NCI-H82 (cell line): ENCODE measurements at regions not wholly inside any gene's neighbourhood (a gene's known extent, or its start where the extent isn't known, plus 50 kb on each side); places are given as distances from the start of the nearest gene placed in this dataset.

Experiments
- DNase-seq: peaks from one replicate; lab custom pipeline; 2025; lab: John Stamatoyannopoulos, UW

- no peak for DNase-seq
These were observed 394.7 kb upstream of the SULF2 start for GRCh38 chr20:48180024-48180423.

DNA sequence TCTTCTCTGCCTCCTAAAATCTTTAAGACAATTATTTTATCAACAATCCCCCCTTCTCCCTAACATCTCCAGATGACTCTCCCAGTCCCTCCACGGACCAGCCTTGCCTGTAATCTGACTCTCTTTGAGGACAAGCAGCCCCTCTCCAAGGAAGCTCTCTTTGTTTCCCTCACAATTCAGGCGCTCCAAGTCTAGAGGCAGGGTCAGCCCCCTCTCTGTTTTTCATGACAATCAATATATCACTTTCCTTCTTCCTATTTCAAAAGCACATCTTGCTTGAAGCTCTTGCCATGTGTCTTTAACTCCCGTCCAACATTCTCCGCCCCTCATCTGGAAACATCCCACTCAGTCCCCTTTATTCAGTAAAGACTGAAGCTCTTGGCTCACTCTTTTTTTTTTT, 393.4 kb upstream of the SULF2 start:
- no peak for DNase-seq

- DNase-seq: no peak
These were observed 391.8 kb upstream of the SULF2 start for GRCh38 chr20:48177058-48177457.

- no peak for DNase-seq
These were observed 390.9 kb upstream of the SULF2 start for GRCh38 chr20:48176139-48176538.

DNA sequence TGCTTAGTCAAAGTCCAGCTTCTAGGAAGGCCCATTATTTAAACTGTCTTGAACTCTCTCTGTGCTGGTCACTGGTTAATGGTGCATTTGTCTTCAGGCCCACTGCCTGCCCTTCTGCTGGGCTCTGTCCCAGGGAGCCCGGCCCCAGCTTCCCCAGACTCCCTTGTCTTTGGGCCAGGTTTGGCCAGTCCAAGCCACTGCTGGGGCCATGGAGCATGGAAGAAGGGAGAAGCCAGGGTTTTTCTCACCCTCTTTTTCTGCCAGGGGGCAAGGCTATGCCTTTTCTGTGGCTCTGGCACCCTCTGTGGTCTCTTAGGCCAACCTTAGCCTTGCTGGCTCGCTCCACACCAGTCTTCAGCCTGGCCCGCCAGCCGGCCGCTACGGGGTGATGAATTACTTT, 390.0 kb upstream of the SULF2 start:
- DNase-seq: no peak

DNA sequence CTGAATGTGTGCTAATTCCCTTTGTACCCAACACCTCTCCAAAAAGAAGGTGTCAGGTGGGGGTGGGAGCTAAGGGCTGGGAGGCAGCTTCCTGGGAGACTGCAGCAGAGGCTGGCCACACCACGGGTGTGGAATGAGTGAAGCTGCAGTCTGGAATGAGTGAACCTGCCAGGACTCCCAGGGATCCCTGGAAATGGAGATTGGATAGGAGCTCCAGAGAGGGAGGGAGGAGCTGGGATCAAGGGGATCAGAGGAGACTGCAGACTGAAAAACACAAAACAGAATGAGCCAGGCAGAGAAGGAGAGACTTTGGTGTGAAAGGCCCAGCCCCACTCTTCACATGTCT, 387.0 kb upstream of the SULF2 start:
- peak; percentile 32 for DNase-seq

- DNase-seq: peak; percentile 83
These were observed 386.5 kb upstream of the SULF2 start for GRCh38 chr20:48171626-48172356.

GRCh38 chr20:48171071-48171470, 385.8 kb upstream of the SULF2 start:
- DNase-seq: peak; percentile 64

GRCh38 chr20:48170625-48171024, 385.3 kb upstream of the SULF2 start:
- peak; percentile 75 for DNase-seq

- DNase-seq: no peak
These were observed 384.5 kb upstream of the SULF2 start for GRCh38 chr20:48169650-48170225.

GRCh38 chr20:48166082-48166835, 381.0 kb upstream of the SULF2 start:
- no peak for DNase-seq

GRCh38 chr20:48165401-48165685, 380.1 kb upstream of the SULF2 start:
- no peak for DNase-seq

DNA sequence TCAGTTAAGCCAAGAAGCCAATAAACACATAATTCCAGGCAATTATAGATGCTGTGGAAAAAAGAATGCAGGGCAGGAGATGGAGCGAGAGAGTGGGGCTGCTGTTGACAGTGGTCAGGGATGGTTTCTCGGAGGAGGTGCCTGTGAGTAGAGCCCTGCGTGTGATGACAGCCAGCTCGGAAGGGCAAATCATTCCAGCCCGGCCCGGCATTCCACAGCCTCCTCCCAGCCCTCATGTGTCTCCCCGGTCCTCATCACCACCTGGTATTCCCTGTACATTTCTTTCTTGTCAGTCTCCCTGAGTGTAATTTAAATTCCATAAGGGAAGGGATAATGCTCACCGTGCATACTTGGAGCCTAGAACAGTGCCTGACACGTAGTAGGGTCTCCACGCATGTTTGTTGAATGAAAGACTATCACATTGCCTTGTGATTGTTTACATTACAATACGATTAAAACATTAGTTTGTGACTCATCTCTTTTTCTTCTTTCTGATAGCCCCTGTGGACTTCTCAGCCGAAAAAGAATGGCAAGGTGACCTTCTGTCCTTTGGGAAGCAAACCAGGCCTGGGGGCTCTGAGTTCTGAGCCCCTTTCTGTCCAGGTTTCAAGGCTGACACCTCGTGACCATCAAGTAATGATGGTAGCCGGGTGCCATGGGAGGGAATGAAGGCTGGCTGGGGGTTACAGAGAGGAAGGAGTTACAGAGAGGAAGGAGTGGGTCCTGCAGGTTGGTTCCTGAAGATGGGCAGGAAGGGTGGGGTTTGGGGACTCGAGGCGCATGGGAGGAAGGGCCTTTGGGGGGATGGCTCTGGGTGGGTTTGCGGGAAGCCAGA, 379.5 kb upstream of the SULF2 start:
- no peak for DNase-seq

GRCh38 chr20:48164034-48164433, 378.8 kb upstream of the SULF2 start:
- DNase-seq: no peak

DNA sequence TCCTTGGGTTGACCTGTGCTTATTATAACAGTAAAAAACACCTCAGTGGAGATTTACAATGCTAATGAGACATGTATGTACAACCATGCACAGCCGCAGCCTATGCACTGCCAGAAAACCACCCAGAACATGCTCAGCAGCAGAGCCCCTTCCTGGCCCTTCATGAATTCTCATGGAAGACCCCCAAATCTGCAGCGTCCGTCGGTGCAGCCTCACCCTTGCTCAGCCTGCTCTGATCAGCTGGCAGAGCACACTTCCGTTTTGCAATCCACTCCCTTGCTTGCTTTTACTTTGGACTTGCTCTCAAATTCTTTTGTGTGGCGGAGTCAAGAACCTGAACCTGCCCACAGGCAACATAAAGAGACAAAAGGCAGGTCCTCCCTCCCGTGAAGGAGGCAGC, 378.2 kb upstream of the SULF2 start:
- DNase-seq: no peak

- DNase-seq: no peak
These were observed 377.3 kb upstream of the SULF2 start for GRCh38 chr20:48162621-48163020.

DNA sequence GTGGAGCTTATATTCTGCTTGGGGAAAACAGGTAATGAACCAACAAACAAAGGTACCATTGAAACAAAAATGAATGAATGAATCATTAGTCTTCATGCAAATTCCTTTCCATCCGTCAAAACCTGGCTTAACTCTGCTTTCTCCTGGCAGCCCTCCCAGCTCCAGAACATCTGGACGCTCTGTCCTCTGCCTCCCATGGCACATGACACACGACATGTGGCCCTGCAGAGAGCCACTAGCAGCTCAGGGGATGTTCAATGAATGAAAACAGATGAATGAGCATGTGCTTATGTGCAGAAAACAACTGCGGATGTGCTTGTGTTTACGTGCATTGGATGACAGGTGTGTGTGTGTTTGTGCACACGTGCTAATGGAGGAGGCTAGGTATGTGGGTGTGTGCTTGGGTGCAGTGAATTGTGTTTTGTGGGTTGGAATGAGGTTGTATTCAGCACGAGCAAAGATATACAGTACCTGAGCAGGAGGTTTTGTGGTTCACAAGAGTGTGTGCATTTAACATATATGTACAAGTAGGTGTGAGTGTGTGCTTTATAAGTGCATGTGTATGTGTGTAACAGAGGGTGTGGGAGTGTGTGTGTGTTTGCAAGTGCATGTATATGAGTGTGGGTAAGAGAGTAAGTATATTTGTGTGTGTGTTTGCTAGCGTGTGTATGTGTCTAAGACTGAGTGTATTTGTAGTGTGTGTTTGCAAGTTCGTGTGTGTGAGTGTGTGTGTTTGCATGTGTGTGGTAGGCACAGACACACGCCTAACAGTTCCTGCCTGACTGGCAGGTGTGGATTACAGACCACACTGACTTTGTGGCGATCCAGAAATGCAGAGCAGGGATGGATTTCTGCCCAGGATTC, 374.1 kb upstream of the SULF2 start:
- peak; percentile 41 for DNase-seq

DNA sequence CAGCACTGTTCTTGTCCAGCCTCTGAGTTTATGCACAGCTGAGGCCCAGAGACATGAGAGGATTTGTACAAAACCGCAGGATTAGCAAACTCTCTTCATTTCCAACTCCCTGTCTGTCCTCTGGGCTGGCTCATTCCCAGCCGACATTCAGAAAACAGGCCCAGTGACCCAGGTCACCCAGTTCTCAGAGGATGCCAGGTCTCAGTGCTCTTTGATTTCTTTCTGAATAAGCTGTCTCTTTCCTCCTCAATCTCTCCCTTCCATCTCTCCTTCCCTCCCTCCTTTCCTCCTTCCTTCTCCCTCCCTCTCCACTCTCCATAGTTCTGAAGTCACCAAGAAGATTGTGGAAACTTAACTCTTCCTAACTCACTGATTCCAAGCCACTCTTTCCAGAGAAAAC, 372.7 kb upstream of the SULF2 start:
- peak; percentile 25 for DNase-seq

DNA sequence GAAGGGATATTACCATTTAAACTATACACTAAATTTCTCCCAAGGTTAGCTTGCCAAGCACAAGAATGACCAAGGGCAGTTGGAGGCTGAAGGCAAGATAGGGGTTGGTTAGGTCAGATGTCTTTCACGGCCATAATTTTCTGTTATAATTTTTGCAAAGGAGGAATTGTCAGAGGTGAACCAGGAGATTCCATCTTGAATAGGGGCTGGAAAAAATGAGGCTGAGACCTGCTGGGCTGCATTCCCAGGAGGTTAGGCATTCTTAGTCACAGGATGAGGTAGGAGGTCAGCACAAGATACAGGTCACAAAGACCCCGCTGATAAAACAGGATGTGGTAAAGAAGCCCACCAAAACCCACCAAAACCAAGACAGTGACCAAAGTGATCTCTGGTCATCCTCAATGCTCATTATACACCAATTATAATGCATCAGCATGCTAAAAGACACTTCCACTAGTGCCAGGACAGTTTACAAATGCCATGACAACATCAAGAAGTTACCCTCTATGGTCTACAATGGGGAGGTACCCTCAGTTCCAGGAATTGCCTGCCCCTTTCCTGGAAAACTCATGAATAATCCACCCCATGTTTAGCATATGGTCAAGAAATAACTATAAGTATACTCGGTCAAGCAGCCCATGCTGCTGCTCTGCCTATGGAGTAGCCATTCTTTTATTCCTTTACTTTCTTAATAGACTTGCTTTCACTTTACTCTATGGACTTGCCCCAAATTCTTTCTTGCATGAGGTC, 371.8 kb upstream of the SULF2 start:
- no peak for DNase-seq

GRCh38 chr20:48156521-48156920, 371.2 kb upstream of the SULF2 start:
- DNase-seq: no peak

DNA sequence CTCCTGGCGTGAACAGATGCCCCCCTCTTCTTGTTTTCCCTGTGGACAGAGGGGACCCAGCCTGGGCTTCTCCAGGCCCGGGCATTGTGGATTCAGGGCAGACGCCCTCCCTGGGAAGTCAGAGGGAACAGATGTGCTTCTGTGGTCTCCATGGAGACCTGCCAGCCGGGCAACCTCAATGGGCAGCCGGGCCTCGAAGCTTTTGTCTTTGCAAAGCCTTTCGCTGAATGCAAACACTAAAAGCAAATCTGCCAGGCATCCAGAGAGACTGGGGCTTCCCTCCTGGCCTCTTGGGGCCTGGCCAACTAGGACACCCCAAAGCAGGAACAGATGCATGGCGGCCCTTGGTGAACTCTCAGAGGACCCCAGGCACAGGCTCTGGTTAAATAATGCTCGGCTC, 370.0 kb upstream of the SULF2 start:
- no peak for DNase-seq
